Lower lobe of right lung (tissue), 2 donors: ENCODE measurements at regions not wholly inside any gene's neighbourhood (a gene's known extent, or its start where the extent isn't known, plus 50 kb on each side); places are given as distances from the start of the nearest gene placed in this dataset.

Source experiments
- ATAC-seq, 2 donors: fragments of 200-7000 bp; cut with Tn5 transposase; one replicate each; pipeline ENCODE4 v1.9.1; 2020 to 2022; ENCODE audit warnings: mild to moderate bottlenecking in 2 of 2, moderate library complexity in 2 of 2
- DNase-seq: peaks from one replicate; pipeline ENCODE4 v3.0.0-alpha.2; 2020
- H3K27ac ChIP-seq: fragments of 200-600 bp; one replicate; pipeline ENCODE4 v1.8.0; 2022
- H3K27me3 ChIP-seq: fragments of 200-600 bp; one replicate; pipeline ENCODE4 v1.8.0; 2022; ENCODE audit warnings: low read depth
- H3K36me3 ChIP-seq: fragments of 200-600 bp; one replicate; pipeline ENCODE4 v1.8.0; 2022; ENCODE audit warnings: mild to moderate bottlenecking
- H3K4me1 ChIP-seq: fragments of 200-600 bp; one replicate; pipeline ENCODE4 v1.8.0; 2022
- H3K4me3 ChIP-seq: fragments of 200-600 bp; one replicate; pipeline ENCODE4 v1.8.0; 2022; ENCODE audit warnings: mild to moderate bottlenecking
- H3K9me3 ChIP-seq: fragments of 200-600 bp; one replicate; pipeline ENCODE4 v1.8.0; 2022
- CTCF ChIP-seq: fragments of 200-600 bp; IDR thresholded peaks from one replicate; pipeline ENCODE4 v1.8.0; 2022; ENCODE audit warnings: antibody characterized with exemption, mild to moderate bottlenecking
- intact Hi-C: fragments of 100-400 bp; cut with DNase I; formaldehyde crosslinking; loops from one replicate; pipeline ENCODE4 v1.11.0; 2022
- donor health status: DM: no; HTN: yes; CAD: no; lungs with severe emphysema.

- intact Hi-C loops: no loop called here
- TF ChIP-seq CTCF: no peak
Measured at GRCh38 chrX:117689956-117690355, 426.7 kb downstream of the KLHL13 start.

GRCh38 chrX:117680286-117680685 lies 436.3 kb downstream of the KLHL13 start:
- Histone ChIP-seq H3K27ac (no peak overlapping the region), H3K9me3 (no peaks in the 10 kb centered on the region), H3K27me3 (no peaks in the 10 kb centered on the region), H3K36me3 (no peaks in the 10 kb centered on the region), H3K4me1 (no peaks in the 10 kb centered on the region), H3K4me3 (no peak overlapping the region)
- DNase-seq (no peak), ATAC-seq (no peak)
- TF ChIP-seq CTCF: no peak
- intact Hi-C loops: no loop called here

More at GRCh38 chrX:117689956-117690355, 426.7 kb downstream of the KLHL13 start:
- Histone ChIP-seq H3K27ac (no peak overlapping the region), H3K4me3 (no peak overlapping the region), H3K27me3 (no peaks in the 10 kb centered on the region), H3K4me1 (no peaks in the 10 kb centered on the region), H3K9me3 (no peaks in the 10 kb centered on the region), H3K36me3 (no peaks in the 10 kb centered on the region)
- DNase-seq: no peak
- no peak for ATAC-seq

GRCh38 chrX:117653396-117653795 lies 463.2 kb downstream of the KLHL13 start:
- ATAC-seq (no peak), DNase-seq (no peak)
- Histone ChIP-seq H3K9me3 (no peaks in the 10 kb centered on the region), H3K4me1 (no peaks in the 10 kb centered on the region), H3K36me3 (no peaks in the 10 kb centered on the region), H3K4me3 (no peak overlapping the region), H3K27ac (no peak overlapping the region), H3K27me3 (no peaks in the 10 kb centered on the region)
- no peak for TF ChIP-seq CTCF
- intact Hi-C loops: no loop called here

- TF ChIP-seq CTCF: no peak
- Histone ChIP-seq H3K9me3 (no peaks in the 10 kb centered on the region), H3K36me3 (no peaks in the 10 kb centered on the region), H3K27ac (no peak overlapping the region), H3K4me3 (no peak overlapping the region), H3K4me1 (no peaks in the 10 kb centered on the region), H3K27me3 (no peaks in the 10 kb centered on the region)
- DNase-seq: no peak
- intact Hi-C loops: no loop called here
- ATAC-seq: no peak
Measured at GRCh38 chrX:117645639-117646038, 471.0 kb downstream of the KLHL13 start.

- no peak for DNase-seq
- Histone ChIP-seq H3K9me3 (no peaks in the 10 kb centered on the region), H3K36me3 (no peaks in the 10 kb centered on the region), H3K27ac (no peak overlapping the region), H3K4me3 (no peak overlapping the region), H3K4me1 (no peaks in the 10 kb centered on the region), H3K27me3 (no peaks in the 10 kb centered on the region)
- TF ChIP-seq CTCF: no peak
- intact Hi-C loops: no loop called here
- no peak for ATAC-seq
Measured at GRCh38 chrX:117641913-117642656, 474.5 kb downstream of the KLHL13 start.
